AG09319 (cell line): ENCODE measurements at regions not wholly inside any gene's neighbourhood (a gene's known extent, or its start where the extent isn't known, plus 50 kb on each side); places are given as distances from the start of the nearest gene placed in this dataset.

Experiments
- DNase-seq: peaks from one replicate; pipeline ENCODE4 v3.0.0-alpha.2; 2010; ENCODE audit warnings: low read depth; ENCODE audit errors: extremely low read depth
- TF ChIP-seq, protein P1 (sequence below): IDR thresholded peaks from 2 replicates; pipeline ENCODE4 v1.5.1; 2011; ENCODE audit warnings: low read depth, mild to moderate bottlenecking, inconsistent platforms, low read length, moderate library complexity

DNA sequence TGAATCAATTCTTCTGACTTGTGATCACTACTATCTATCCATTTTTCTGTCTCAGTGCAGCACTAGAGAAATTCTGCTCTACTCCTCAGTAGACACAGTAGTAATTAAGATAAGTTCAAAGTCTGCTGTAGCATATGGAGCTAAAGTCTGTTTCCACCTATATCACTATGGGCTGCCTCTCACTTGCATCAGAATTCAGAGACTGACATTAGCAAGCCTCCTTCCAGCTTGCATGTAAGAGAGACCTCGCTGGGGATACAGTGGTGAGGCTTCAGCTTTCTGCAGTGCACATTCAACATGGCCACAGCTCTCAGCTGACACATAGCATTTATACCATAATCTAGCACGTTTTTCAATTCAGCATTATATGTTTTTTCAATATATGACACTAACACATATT lies 217.0 kb downstream of the PLOD2 start:
- no peak for DNase-seq
- TF ChIP-seq, protein P1, sequence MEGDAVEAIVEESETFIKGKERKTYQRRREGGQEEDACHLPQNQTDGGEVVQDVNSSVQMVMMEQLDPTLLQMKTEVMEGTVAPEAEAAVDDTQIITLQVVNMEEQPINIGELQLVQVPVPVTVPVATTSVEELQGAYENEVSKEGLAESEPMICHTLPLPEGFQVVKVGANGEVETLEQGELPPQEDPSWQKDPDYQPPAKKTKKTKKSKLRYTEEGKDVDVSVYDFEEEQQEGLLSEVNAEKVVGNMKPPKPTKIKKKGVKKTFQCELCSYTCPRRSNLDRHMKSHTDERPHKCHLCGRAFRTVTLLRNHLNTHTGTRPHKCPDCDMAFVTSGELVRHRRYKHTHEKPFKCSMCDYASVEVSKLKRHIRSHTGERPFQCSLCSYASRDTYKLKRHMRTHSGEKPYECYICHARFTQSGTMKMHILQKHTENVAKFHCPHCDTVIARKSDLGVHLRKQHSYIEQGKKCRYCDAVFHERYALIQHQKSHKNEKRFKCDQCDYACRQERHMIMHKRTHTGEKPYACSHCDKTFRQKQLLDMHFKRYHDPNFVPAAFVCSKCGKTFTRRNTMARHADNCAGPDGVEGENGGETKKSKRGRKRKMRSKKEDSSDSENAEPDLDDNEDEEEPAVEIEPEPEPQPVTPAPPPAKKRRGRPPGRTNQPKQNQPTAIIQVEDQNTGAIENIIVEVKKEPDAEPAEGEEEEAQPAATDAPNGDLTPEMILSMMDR = no peak

DNA sequence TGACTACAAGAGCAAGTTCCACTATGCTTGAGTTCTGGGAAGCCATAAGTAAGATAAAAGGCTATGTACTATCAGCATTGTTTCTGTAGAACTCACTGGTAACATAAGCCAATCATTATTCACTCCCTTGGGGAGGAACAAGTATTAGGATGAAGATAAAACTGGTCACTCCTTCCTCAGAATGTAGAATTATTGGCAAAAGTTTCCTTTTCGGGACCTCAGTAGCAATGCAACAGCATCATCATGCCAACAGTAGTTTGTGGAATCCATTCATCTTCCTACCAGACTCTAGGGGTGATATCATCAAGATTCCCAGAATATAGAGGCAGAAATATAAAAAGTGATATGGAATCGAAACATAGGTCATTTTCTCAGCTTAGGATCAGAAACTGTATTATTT lies 209.5 kb downstream of the PLOD2 start:
- DNase-seq = no peak
- TF ChIP-seq, protein P1 = no peak

DNA sequence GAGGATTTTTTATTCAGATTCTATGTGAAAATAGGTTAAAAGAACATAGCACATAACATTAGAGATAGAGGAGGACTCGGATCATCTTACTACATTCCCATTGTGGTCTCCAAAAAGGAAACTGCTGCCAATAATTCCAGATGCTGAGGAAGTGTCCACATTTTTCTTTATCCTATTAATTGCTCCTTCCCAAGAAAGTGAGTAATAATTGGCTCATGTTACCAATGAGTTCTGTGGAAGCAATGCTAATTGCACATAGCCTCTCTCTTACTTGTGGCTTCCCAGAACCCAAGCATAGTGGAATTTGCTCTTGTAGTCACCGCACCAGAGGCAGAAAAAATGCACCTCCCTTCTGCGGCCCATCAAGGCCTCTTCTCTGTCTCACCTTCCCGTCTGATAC lies 208.4 kb downstream of the PLOD2 start:
- TF ChIP-seq, protein P1 = no peak

DNA sequence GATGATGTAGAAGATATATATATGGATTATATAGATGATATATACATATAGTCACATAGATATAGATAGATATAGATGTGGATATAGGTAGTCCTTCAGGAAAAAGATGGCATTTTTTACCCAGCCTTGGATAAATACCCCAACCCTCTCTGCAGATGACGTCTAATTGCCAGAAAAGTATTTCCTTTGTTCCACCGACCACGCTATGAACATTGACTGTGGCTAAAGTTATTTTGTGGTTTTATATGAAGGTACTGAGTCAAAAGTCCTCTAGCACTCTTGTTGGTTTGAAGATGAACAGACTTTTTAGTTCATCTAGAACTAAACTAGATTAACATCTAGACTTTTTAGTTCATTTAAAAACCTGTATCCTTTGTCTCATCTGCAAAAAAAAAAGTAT lies 207.7 kb downstream of the PLOD2 start:
- TF ChIP-seq, protein P1 = no peak

More for the DNA sequence above, 208.4 kb downstream of the PLOD2 start:
- peak; percentile 67 for DNase-seq

DNA sequence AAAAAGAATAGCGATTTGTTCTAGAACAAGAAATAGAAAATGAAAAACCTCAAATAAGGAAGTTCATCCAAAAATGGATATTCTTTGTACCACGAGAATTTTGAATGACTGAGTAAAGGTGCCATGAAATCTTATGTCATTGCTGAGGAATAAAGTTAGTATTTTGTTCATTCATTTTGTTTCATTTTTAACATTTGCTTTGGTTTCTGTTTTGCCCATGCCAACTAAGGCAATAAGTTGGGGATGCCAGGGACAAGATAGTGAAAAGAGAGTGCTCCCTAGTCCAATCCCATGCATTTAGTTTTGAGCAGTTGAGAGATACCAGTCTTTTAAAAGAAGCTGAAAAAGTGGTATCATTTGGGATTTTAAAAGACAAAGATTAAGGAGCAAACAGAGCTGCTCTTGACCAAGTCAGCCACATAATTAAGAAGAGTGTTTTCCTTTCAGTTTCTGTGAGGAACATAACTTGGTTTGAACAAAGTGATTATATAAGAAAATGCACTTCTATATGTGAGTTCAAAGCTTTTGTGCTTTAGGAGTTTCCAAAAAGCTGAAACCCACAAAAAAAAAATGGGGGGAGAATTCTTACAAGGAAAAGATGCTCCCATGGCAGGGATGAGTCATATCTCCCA lies 201.4 kb downstream of the PLOD2 start:
- DNase-seq = no peak
- TF ChIP-seq, protein P1 = no peak

More for the DNA sequence above, 207.7 kb downstream of the PLOD2 start:
- DNase-seq = no peak

DNA sequence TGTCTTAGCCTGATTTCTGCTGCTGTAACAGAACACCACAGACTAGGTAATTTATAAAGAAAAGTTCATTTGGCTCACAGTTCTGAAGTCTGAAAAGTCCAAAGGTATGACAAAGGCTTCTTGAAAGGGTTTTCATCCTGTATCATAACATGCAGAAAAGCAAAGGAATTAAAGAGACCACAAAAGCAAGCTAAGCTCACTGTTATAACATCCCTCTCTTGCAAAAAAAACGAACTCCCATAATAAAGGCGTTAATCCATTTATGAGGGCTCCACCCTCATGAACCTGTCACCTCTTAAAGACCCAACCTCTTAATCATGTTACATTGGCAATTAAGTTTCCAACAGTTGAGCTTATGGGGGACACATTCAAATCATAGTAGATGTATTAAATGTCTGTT lies 197.9 kb downstream of the PLOD2 start:
- TF ChIP-seq, protein P1 = no peak
- no peak for DNase-seq

DNA sequence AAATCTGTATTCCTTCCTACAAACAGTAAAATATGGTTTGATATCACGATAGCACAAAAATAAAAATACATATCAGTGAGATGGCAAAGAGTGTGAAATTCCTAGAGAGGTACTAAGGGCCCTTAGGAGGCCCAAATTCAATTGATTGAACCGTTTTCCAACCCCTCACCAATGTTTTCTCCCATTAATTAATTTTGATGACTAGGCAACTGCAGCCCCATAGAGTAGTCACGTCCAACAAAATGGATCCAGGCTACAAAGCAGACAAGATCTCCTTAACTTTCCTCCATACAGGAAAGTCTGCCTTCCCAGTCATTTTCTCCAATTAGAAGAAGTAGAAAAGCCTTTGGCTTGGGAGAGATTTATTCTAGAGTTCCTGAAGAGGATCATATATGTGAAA lies 193.9 kb downstream of the PLOD2 start:
- TF ChIP-seq, protein P1 = no peak
- DNase-seq = no peak
